Endothelial cell of umbilical vein (primary cell): ENCODE measurements at regions not wholly inside any gene's neighbourhood (a gene's known extent, or its start where the extent isn't known, plus 50 kb on each side); places are given as distances from the start of the nearest gene placed in this dataset.

ENCODE experiments used
- BruUV-seq: library from RNA; stranded (reverse); fragments of 400-500 nt; replicated peaks from 2 replicates; lab custom pipeline; 2021; lab: Mats Ljungman, UMichigan
- CTCF ChIA-PET: fragments of 300-600, 350-600 bp; sonication (Branson Sonifier 250); formaldehyde crosslinking; loops from one replicate; lab custom pipeline; 2021; ENCODE audit warnings: antibody characterized with exemption, inconsistent platforms; lab: Charles Lee
- POLR2A ChIA-PET: fragments of 300-600, 350-600 bp; sonication (Branson Sonifier 250); formaldehyde crosslinking; loops from one replicate; lab custom pipeline; 2021; ENCODE audit warnings: antibody characterized with exemption, inconsistent platforms; lab: Charles Lee
- DNase-seq: peaks from one replicate; pipeline ENCODE4 v3.0.0-alpha.2; 2011; ENCODE audit warnings: low read depth, low spot score
- FAIRE-seq: peaks from 2 replicates; lab custom pipeline; 2011; peaks lifted over from hg19 to GRCh38; lab: Jason Lieb, UNC
- H2AFZ ChIP-seq: 2 replicates; pipeline ENCODE4 v1.6.0; 2012; ENCODE audit warnings: low read depth, low read length, control low read depth, inconsistent platforms
- H3K27ac ChIP-seq: 2 replicates; pipeline ENCODE4 v1.5.1; 2011; ENCODE audit warnings: low read depth, mild to moderate bottlenecking, control low read depth, low read length, moderate library complexity; ENCODE audit not compliant: insufficient read depth
- H3K27me3 ChIP-seq, 2 experiments: 2 replicates each; pipeline versions ENCODE4 v1.6.0 to v1.6.1; 2011; ENCODE audit warnings: low read length in 2 of 2, mixed read lengths in 1 of 2; ENCODE audit not compliant: control insufficient read depth in 2 of 2, insufficient read depth in 2 of 2
- H3K36me3 ChIP-seq, 2 experiments: 2 replicates in 1 of 2; 3 replicates in 1 of 2; pipeline ENCODE4 v1.5.1; 2011; ENCODE audit warnings: low read length in 2 of 2, mild to moderate bottlenecking in 1 of 2, moderate library complexity in 1 of 2; ENCODE audit not compliant: control insufficient read depth in 2 of 2, insufficient read depth in 2 of 2; ENCODE audit errors: extremely low read depth in 1 of 2
- H3K4me1 ChIP-seq: 3 replicates; pipeline ENCODE4 v1.5.1; 2011; ENCODE audit warnings: mild to moderate bottlenecking, low read length; ENCODE audit not compliant: control insufficient read depth, insufficient read depth; ENCODE audit errors: extremely low read depth
- H3K4me2 ChIP-seq: 2 replicates; pipeline ENCODE4 v1.6.1; 2011; ENCODE audit warnings: low read length, control low read depth, mixed read lengths; ENCODE audit not compliant: insufficient read depth
- H3K4me3 ChIP-seq, 3 experiments: fragments of 200-600 bp in 1 of 3; sonication (generic), shearing (Covaris generic) in 1 of 3; replicated peaks in 1 of 3; 2 replicates each; pipeline ENCODE4 v1.5.1; 2011 to 2016; ENCODE audit warnings: control low read depth in 3 of 3, low read length in 3 of 3, mild to moderate bottlenecking in 2 of 3, inconsistent platforms in 1 of 3, low read depth in 1 of 3, moderate library complexity in 1 of 3; ENCODE audit not compliant: insufficient read depth in 1 of 3
- H3K79me2 ChIP-seq: 2 replicates; pipeline ENCODE4 v1.6.0; 2012; ENCODE audit warnings: low read length, inconsistent platforms; ENCODE audit not compliant: control insufficient read depth, insufficient read depth
- H3K9ac ChIP-seq: replicated peaks from 2 replicates; pipeline ENCODE3; 2011; ENCODE audit warnings: low read length, control low read depth; ENCODE audit not compliant: insufficient read depth; ENCODE audit errors: extremely low read depth
- H3K9me1 ChIP-seq: replicated peaks from 3 replicates; pipeline ENCODE4 v1.6.0; 2011; ENCODE audit warnings: mild to moderate bottlenecking, low read length; ENCODE audit not compliant: control insufficient read depth, insufficient read depth; ENCODE audit errors: extremely low read depth
- H3K9me3 ChIP-seq: replicated peaks from 2 replicates; pipeline ENCODE4 v1.5.1; 2012; ENCODE audit warnings: low read length, inconsistent platforms; ENCODE audit not compliant: control insufficient read depth, insufficient read depth
- H4K20me1 ChIP-seq: replicated peaks from 2 replicates; pipeline ENCODE3; 2011; ENCODE audit warnings: mild to moderate bottlenecking, low read length; ENCODE audit not compliant: control insufficient read depth, insufficient read depth; ENCODE audit errors: extremely low read depth
- CTCF ChIP-seq, 2 donors: IDR thresholded peaks; 1 replicate in 1 of 2; 2 replicates in 1 of 2; pipeline ENCODE4 v1.5.1; 2011; ENCODE audit warnings: low read length in 2 of 2, mild to moderate bottlenecking in 2 of 2, moderate library complexity in 2 of 2, control low read depth in 1 of 2, inconsistent platforms in 1 of 2, low read depth in 1 of 2; ENCODE audit not compliant: insufficient read depth in 1 of 2; ENCODE audit errors: extremely low read depth in 1 of 2
- EZH2 ChIP-seq: IDR thresholded peaks from 2 replicates; pipeline ENCODE4 v1.6.1; 2012; ENCODE audit warnings: borderline replicate concordance, low read depth, mild to moderate bottlenecking, moderate library complexity, low read length, inconsistent platforms; ENCODE audit not compliant: severe bottlenecking
- FOS ChIP-seq: IDR thresholded peaks from 2 replicates; pipeline ENCODE4 v1.6.1; 2011; ENCODE audit warnings: mild to moderate bottlenecking, low read length, moderate library complexity, borderline replicate concordance; ENCODE audit not compliant: insufficient read depth
- GATA2 ChIP-seq: IDR thresholded peaks from 2 replicates; pipeline ENCODE4 v1.7.0; 2011; ENCODE audit warnings: low read depth, mild to moderate bottlenecking, moderate library complexity, mixed read lengths, low read length; ENCODE audit not compliant: insufficient read length, insufficient read depth
- JUN ChIP-seq: IDR thresholded peaks from 2 replicates; pipeline ENCODE4 v1.6.1; 2011; ENCODE audit warnings: borderline replicate concordance, low read depth; ENCODE audit not compliant: insufficient read length, insufficient read depth
- MAX ChIP-seq: IDR thresholded peaks from 2 replicates; pipeline ENCODE4 v1.6.1; 2011; ENCODE audit not compliant: insufficient read depth, insufficient read length
- MYC ChIP-seq: IDR thresholded peaks from one replicate; pipeline ENCODE4 v1.6.1; 2011; ENCODE audit warnings: mild to moderate bottlenecking, low read depth, low read length
- POLR2A ChIP-seq: IDR thresholded peaks from 2 replicates; pipeline ENCODE4 v1.6.1; 2012; ENCODE audit warnings: low read depth, mild to moderate bottlenecking, control low read depth, low read length
- POLR2AphosphoS5 ChIP-seq: IDR thresholded peaks from 2 replicates; pipeline ENCODE4 v1.6.1; 2012; ENCODE audit warnings: low read depth, mild to moderate bottlenecking, control low read depth, low read length, moderate library complexity; ENCODE audit not compliant: insufficient read depth
- dilution Hi-C: fragments of 300-500 bp; cut with MboI; formaldehyde crosslinking; loops from one replicate; pipeline ENCODE4 v1.15.0; 2019; ENCODE audit warnings: low sequenced_read_pairs; ENCODE audit not compliant: extremely low pct_ligation_motif_present
- intact Hi-C: fragments of 100-400 bp; cut with micrococcal nuclease; formaldehyde crosslinking; loops from one replicate; pipeline ENCODE4 v1.10.0; 2022

GRCh38 chr3:86653661-86654205 lies 337.2 kb downstream of the VGLL3 start:
- ChIA-PET POLR2A (no interaction called here), CTCF (no interaction called here)
- TF ChIP-seq EZH2, result no peak
- no peak for TF ChIP-seq MAX
- no peak for TF ChIP-seq POLR2A
- TF ChIP-seq GATA2, result no peak
- no peak for TF ChIP-seq FOS
- no peak for TF ChIP-seq CTCF (IDR thresholded peaks at IDR 0.05; ENCODE audit: extremely low read depth in 1 of 2, insufficient read depth in 1 of 2, low read depth in 1 of 2, low read length in 2 of 2)
- no peak for TF ChIP-seq JUN
- no peak for TF ChIP-seq POLR2AphosphoS5
- TF ChIP-seq MYC, result no peak
- no peaks in the 10 kb centered on the region for H4K20me1 ChIP-seq
- no peaks in the 10 kb centered on the region for H3K9me3 ChIP-seq
- H2AFZ ChIP-seq, result no peak overlapping the region
- H3K4me1 ChIP-seq, result no peaks in the 10 kb centered on the region
- dilution Hi-C loops (no loop called here), intact Hi-C loops (no loop called here)
- FAIRE-seq, result no peak
- no peak for DNase-seq
- no peak overlapping the region for H3K9ac ChIP-seq
- no peak overlapping the region for H3K4me3 ChIP-seq
- BruUV-seq, result no TSS peak
- no peaks in the 10 kb centered on the region for H3K9me1 ChIP-seq
- no peaks in the 10 kb centered on the region for H3K79me2 ChIP-seq
- no peak overlapping the region for H3K27ac ChIP-seq
- H3K27me3 ChIP-seq, result no peaks in the 10 kb centered on the region
- H3K4me2 ChIP-seq, result no peak overlapping the region
- no peaks in the 10 kb centered on the region for H3K36me3 ChIP-seq
